DMS53 treated with DMSO at 0.1 percent for 48 hours (cell line): ENCODE measurements at regions not wholly inside any gene's neighbourhood (a gene's known extent, or its start where the extent isn't known, plus 50 kb on each side); places are given as distances from the start of the nearest gene placed in this dataset.
"Not testable (repeated sequence)": the region's sequence is repeated elsewhere in the genome, so short reads cannot be mapped to it uniquely, and the experiment has no call there.

ENCODE experiments used
- DNase-seq: peaks from one replicate; lab custom pipeline; 2025; ENCODE audit not compliant: unreplicated experiment; lab: John Stamatoyannopoulos, UW

DNA sequence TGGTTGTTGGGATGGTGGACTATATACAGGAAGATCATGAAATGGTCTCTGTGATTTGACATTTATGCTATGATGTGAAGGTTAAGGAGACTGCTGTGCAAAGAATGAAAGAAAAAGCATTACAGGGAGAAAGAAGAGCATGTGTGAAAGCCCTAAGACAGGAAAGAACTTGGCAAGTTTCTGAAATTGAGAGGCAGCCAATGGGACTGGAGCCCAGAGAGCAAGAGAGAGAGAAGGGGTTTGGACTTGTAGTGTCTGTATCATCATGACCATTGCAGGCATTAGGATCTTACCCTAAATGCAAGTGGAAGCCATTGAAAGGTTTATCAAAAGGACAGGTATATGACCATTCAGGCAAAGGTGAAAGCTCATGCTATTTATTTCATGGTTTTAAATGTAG lies 147.1 kb downstream of the NAA11 start:
- no peak for DNase-seq

- DNase-seq = no peak
Observed at GRCh38 chr4:79177388-79177787, 148.5 kb downstream of the NAA11 start.

- DNase-seq = no peak
Observed at GRCh38 chr4:79176351-79176750, 149.5 kb downstream of the NAA11 start.

DNA sequence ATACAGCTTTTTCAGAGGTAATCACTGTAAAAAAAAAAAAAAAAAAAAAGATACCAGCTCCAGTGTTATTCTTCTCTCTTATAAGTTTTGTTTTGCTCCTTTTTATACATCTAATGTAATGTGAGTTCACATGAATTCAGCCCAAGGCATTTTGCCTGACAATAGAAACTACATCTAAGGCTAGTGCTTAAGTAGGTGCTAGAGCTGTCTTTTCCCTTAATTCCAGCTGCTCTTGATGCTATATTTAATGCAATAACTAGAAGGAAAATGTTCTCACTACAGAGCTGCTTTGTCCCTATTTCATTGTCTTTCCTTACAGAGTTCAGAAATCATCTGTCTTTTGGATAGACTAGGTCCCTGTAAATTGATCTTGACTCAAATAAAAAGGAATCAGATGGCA lies 150.1 kb downstream of the NAA11 start:
- DNase-seq = no peak

DNA sequence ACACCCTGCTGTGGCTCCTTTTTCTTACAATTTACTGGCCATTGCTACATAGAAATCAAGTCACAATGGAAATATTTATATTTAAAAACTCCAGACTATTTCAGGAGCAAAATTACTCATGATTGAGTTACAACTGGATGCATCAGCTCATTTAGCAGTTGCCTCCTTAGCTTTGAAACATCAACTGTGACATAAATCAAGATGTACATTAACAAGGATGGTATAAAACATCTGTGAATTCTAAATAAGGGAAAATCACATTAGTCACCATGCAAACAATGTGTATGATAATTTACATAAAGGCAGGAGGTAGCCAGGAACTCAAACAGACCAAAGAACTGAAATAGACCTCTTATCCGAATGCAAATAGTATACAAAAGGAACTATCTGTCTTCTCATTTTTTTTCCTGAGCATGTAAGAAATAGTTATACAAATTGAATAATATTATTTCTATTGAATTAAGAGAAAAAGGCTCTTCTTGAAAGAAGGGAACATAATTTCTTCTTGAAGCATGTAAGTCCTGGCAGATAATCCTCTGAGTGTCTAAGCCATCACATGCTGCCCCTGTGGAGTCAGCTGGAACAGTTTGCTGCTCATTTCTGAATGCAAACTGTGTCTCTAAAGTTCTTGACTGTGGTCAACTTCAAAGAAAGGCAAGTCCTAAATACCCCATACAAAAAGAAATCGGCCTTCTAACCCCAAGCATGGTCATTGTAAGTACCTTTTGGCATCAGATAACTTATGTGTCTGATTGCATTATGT lies 151.2 kb downstream of the NAA11 start:
- no peak for DNase-seq

DNA sequence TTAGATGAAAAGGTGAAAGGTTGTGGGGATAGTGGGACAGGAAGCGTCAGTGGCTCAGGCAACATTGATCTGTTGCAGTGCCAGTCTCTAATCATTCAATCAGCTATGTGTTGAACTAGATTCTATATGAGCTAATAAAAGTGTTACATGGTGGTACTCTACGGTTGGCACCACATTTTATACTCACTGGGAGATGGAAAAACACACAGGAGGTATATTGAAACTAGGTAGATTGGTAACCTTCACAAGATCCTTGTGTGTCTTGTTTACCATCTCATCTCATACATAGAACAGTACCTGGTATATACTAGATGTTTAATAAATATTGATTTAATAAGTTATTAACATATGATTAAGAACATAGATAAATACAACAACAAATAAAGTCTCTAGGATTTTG lies 152.7 kb downstream of the NAA11 start:
- DNase-seq = no peak

- no peak for DNase-seq
Observed at GRCh38 chr4:79170077-79170476, 155.8 kb downstream of the NAA11 start.

- DNase-seq = no peak
Observed at GRCh38 chr4:79164907-79165610, 160.8 kb downstream of the NAA11 start.

GRCh38 chr4:79163981-79164490 lies 161.8 kb downstream of the NAA11 start:
- no peak for DNase-seq

DNA sequence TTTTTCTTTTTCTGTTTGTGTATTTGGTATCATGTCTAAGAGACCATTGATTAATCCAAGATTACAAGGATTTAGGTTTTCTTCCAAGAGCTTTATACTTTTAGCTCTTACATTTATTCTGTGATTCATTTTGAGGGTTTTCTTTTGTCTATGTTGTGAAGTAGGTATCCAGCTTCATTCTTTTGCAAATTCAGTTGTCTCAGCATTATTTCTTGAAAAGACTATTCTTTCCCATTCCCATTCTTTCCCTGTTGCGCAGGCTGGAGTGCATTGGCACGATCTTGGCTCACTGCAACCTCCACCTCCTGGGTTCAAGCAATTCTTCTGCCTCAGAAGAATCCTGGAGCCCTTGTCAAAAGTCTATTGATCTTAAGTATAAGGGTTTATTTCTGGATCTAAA lies 164.9 kb downstream of the NAA11 start:
- no peak for DNase-seq

GRCh38 chr4:79158705-79159104 lies 167.2 kb downstream of the NAA11 start:
- DNase-seq = not testable (repeated sequence)

DNA sequence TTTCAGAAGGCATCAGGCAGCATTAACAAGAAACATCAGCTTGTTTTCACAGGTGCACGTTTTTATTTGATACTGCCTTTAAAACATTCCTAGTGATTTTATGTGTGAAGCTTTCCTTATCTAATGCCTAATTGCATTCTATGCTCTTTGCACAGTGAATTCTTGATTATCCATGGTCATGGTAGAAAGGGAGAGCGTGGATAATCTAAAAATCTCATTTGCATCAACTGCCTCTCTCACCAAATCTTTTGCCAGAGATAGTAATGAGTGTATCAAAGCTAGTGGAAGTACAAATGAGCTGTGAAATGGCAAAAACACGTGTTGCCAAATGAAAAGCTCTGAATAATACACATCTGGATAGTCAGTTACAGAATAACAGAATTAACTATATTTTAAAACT lies 170.5 kb downstream of the NAA11 start:
- DNase-seq = no peak

- no peak for DNase-seq
Observed at GRCh38 chr4:79150820-79151416, 174.9 kb downstream of the NAA11 start.

- no peak for DNase-seq
Observed at GRCh38 chr4:79148369-79148768, 177.5 kb downstream of the NAA11 start.

DNA sequence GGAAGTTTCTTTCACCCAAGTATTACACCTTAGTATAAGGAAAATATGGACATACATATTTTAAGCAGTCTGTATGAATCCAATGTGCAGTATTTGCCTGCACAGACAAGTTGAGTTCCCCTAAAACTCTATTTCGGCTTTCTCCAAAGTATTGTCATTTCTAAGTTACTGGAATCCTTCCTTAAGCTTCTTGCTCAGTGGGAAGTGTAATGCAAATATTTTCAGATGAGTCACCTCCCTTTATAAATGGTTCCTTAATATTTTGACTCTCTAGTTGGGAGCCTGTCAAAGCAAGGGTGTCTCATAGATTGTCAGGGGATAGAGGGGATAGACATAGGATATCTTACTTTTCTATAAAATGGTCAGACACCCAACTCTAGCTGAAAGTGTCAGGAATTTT lies 178.6 kb downstream of the NAA11 start:
- DNase-seq = no peak

DNA sequence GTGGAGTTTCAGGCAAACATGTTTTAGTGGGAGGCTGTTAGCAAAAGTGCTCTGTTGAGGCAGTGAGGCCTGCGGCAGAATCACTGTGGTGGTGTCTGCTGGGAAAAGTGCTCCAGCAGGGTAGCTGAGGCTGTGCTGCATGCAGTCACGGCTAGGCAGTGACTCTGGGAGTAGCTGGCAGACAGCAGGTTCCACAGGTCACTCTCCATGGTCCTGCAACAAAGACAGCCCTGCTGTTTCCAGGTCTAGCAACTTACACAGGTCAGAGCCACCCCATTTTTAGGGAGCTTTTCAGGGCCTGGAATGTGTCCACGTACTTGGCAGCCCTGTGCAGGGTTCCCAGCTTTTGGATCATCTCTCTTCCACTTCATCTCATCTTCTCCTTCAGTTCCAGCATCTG lies 184.3 kb downstream of the NAA11 start:
- DNase-seq = no peak

GRCh38 chr4:79134767-79135166 lies 191.1 kb downstream of the NAA11 start:
- no peak for DNase-seq

GRCh38 chr4:79132826-79133225 lies 193.0 kb downstream of the NAA11 start:
- no peak for DNase-seq

DNA sequence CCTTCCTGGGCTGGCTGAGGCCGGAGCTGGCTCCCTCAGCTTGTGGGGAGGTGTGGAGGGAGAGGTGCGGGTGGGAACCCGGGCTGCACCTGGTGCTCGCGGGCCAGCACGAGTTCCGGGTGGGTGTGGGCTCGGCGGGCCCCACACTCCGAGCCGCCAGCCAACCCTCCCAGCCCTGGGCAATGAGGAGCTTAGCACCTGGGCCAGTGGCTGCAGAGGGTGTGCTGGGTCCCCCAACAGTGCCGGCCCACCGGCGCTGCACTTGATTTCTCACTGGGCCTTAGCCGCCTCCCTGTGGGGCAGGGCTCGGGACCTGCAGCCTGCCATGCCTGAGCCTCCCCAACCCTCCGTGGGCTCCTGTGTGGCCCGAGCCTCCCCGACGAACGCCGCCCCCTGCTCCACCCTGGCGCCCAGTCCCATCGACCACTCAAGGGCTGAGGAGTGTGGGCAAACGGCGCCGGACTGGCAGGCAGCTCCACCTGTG lies 182.7 kb upstream of the PAQR3 start:
- DNase-seq = no peak

GRCh38 chr4:79121223-79121622 lies 182.0 kb upstream of the PAQR3 start:
- no peak for DNase-seq

GRCh38 chr4:79117051-79117450 lies 177.8 kb upstream of the PAQR3 start:
- not testable (repeated sequence) for DNase-seq

DNA sequence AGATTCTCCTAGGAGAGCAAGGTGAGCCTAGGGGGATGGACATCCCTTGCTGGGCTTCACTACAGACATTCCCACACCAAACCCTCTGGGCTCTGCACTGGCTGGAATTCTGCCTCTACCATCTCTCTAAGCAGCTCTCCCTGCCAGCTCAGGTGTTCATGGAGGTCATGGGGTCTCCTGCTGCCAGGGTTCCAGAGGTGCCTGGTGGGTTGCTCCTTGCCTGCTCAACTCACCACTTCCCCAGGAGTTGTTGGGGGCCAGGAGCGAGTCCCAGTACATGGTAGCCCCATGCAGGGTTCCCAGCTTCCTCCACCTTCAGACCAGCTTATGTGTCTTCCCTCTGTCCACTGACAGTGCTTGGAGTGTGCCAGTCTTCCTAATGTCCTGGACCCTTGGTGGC lies 167.8 kb upstream of the PAQR3 start:
- DNase-seq = no peak
